H1 (cell line): ENCODE measurements at regions not wholly inside any gene's neighbourhood (a gene's known extent, or its start where the extent isn't known, plus 50 kb on each side); places are given as distances from the start of the nearest gene placed in this dataset.

Experiments used
- CHD1 ChIP-seq: IDR thresholded peaks from 2 replicates; pipeline ENCODE4 v1.6.1; 2012; ENCODE audit warnings: low read depth, low read length, improper control_type of control experiment
- CTCF ChIP-seq, 3 experiments: IDR thresholded peaks; 1 replicate in 2 of 3; 2 replicates in 1 of 3; pipeline versions ENCODE4 v1.5.1 to v1.6.1; 2011; ENCODE audit warnings: low read length in 3 of 3, mild to moderate bottlenecking in 3 of 3, inconsistent platforms in 2 of 3, low read depth in 1 of 3, moderate library complexity in 1 of 3; ENCODE audit not compliant: insufficient read depth in 1 of 3; ENCODE audit errors: control extremely low read depth in 1 of 3
- EGR1 ChIP-seq: IDR thresholded peaks from 2 replicates; pipeline ENCODE4 v1.6.1; 2011; ENCODE audit warnings: low read depth, low read length, borderline replicate concordance
- EZH2 ChIP-seq: fragments of 200-600 bp; sonication (generic); IDR thresholded peaks from 2 replicates; pipeline ENCODE4 v1.7.1; 2012; ENCODE audit warnings: low read depth, mild to moderate bottlenecking, moderate library complexity, low read length, inconsistent platforms; ENCODE audit not compliant: severe bottlenecking
- GTF2F1 ChIP-seq: IDR thresholded peaks from 2 replicates; pipeline ENCODE4 v1.6.1; 2012; ENCODE audit warnings: low read depth, low read length, improper control_type of control experiment, borderline replicate concordance
- KDM1A ChIP-seq: fragments of 200-600, 300-600 bp; sonication (generic); IDR thresholded peaks from 2 replicates; pipeline ENCODE4 v1.7.1; 2016; ENCODE audit warnings: mild to moderate bottlenecking, low read length, borderline replicate concordance
- MAX ChIP-seq: IDR thresholded peaks from 2 replicates; pipeline ENCODE4 v1.6.1; 2012; ENCODE audit warnings: inconsistent platforms
- PHF8 ChIP-seq: fragments of 200-600 bp; sonication (generic); conservative IDR thresholded peaks from 2 replicates; pipeline ENCODE4 v1.7.1; 2012; ENCODE audit warnings: low read depth, mild to moderate bottlenecking, inconsistent platforms, low read length, moderate library complexity
- SIX5 ChIP-seq: IDR thresholded peaks from 2 replicates; pipeline ENCODE4 v1.6.1; 2011; ENCODE audit warnings: mild to moderate bottlenecking, low read depth, low read length
- SP1 ChIP-seq: IDR thresholded peaks from 2 replicates; pipeline ENCODE4 v1.6.1; 2011; ENCODE audit warnings: low read depth, low read length
- ZNF274 ChIP-seq: IDR thresholded peaks from 2 replicates; pipeline ENCODE4 v1.7.0; 2012; ENCODE audit warnings: low read length, borderline replicate concordance; ENCODE audit errors: extremely low read depth

GRCh38 chr6:94562846-94563245 is 1014.5 kb upstream of the MANEA start:
- TF ChIP-seq KDM1A (no peak), MAX (no peak), CTCF (IDR thresholded peaks at IDR 0.05; ENCODE audit: control extremely low read depth in 1 of 3, insufficient read depth in 1 of 3, low read depth in 1 of 3, low read length in 3 of 3) (no peak), GTF2F1 (no peak), EGR1 (no peak), EZH2 (no peak), SIX5 (no peak), CHD1 (no peak), ZNF274 (no peak), SP1 (no peak), PHF8 (no peak)
